Hindlimb muscle (tissue), 1 donor: ENCODE measurements at regions not wholly inside any gene's neighbourhood (a gene's known extent, or its start where the extent isn't known, plus 50 kb on each side); places are given as distances from the start of the nearest gene placed in this dataset.
"Not testable (repeated sequence)": the region's sequence is repeated elsewhere in the genome, so short reads cannot be mapped to it uniquely, and the experiment has no call there.

Experiments used
- DNase-seq: peaks from one replicate; pipeline ENCODE4 v3.0.0-alpha.2; 2013

DNA sequence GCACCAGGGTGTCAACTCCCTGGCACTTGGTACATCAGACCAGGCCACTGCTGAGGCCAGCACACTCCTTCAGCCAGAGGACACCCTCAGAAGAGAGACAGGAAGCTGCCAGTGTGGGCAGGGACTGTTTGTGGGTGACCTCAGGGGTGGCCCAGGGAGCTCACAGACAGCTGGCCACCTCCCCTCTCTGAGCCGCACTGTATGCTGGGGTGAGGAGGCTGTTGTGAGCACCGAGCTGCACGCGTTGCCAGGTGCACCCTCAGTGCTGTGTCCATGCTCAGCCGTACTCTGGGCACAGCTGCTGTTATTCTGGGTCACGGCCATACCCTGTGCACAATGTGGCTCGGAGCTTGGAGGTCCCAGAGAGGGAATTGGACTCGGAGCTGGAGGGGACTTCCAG lies 61.5 kb upstream of the NANOS1 start:
- no peak for DNase-seq

GRCh38 chr10:118968482-118968881 lies 61.0 kb upstream of the NANOS1 start:
- DNase-seq, result no peak

- no peak for DNase-seq
These were observed 60.5 kb upstream of the NANOS1 start for GRCh38 chr10:118969014-118969413.

GRCh38 chr10:118970770-118971169 lies 58.7 kb upstream of the NANOS1 start:
- DNase-seq, result peak; percentile 26

GRCh38 chr10:118971187-118971586 lies 58.3 kb upstream of the NANOS1 start:
- no peak for DNase-seq

DNA sequence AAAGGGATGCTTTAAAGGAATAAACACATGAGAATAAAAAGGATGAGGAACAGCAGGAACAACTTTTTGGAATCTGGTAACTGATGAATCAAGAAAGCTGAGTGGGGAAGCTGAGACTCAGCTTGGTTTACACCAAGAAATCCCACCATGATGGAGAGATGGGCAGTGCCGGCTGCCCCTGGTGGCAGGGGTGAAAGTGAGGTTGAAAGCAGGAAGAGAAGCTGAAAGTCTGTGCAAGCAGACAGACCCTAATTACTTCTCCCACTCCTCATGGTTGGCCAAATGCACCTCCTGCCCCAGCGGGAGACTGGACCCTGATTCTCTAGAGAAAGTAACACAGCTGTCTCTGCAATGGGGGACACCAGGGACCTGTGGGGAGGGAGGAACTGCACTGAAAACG lies 57.6 kb upstream of the NANOS1 start:
- DNase-seq, result no peak

DNA sequence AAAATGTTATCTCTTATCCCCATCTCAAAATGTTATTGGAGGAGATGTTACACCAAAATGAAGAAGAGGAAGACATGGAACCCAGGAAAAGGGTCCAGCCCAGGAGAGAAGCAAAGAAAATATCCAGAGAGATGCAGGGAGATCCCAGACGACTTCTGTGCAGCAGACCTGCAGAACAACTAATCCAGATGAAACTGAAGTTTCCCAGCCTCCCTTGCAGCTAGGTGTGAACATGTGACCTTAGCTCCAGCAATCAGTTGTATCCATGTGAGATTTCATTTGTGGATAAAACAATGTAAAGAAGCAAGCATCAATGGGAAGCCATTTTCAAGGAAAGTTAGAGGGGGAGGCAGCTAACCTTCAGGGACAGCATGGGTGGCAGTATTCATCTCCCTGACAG lies 55.8 kb upstream of the NANOS1 start:
- DNase-seq, result no peak

DNA sequence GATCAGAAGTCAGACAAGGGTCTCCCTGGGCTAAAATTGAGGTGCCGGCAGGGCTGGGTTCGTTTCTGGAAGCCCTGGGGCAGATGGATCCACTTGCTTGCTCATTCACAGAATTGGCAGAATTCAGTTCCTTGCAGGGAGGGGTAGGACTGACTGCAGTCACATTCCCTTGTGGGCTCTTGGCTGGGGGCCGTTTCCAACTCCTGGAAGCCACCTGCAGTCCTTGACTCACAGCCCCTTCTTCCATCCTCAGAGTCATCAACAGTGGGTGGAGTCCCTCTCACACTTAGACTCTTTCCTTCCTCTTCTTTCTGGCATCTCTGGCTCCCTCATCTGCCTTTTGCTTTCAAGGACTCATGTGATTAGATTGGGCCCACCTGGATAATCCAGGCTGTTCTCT lies 54.6 kb upstream of the NANOS1 start:
- DNase-seq, result no peak

GRCh38 chr10:118976219-118976618 lies 53.3 kb upstream of the NANOS1 start:
- DNase-seq, result not testable (repeated sequence)

GRCh38 chr10:118977022-118977599 lies 52.4 kb upstream of the NANOS1 start:
- DNase-seq, result no peak

DNA sequence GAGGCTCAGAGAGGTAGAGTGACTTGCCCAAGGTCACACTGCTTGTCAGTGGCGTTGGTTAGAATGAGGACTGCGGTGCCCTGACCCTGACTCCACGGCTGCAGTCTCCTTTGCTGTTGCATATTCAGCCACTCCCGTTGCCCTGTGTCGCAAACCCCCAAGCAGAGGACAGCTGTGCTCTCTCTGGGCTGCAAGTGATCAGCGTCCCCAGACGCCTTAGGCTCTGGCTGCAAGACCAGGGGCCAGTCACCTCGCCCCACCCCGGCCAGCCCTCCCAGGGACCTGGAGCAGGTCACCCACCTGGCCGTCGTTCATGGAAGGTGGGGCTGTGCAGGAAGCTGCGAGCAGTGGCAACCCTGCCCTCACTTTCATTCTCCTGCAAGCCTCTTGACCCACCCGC lies 51.7 kb upstream of the NANOS1 start:
- DNase-seq, result no peak

DNA sequence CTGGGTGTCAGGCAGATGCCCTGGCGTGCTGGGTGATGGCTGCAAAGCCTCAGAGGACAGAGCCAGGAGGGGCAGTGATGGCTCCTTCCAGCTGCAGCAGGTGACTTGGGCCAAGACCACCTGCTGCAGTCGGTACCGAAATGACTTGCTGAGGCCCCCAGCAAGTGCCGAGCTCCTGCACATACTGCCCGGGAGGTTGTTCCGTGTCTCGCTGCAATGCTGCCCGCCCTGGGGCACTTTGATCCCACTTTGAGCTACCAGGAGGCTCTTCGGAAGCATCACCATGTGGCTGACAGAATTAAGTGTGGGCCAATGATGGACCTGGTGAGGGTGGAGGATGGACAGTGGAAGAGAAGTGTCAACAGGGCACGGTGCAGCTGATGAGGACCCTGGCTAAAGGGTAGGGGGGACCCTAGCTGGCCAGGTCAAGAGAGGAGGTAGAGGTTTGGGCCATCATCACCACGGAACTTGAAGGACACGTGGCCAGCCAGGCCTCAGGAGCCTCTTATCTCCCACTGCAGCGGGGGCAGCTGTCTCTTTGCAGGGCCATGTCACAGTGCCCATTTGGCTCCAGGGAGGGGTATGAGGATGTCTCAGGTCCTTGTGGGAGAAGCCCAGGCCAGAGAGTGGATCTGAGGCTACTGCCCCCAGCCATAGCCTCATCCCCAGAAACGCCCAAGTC lies 51.1 kb upstream of the NANOS1 start:
- DNase-seq, result no peak

GRCh38 chr10:118978998-118979350 lies 50.5 kb upstream of the NANOS1 start:
- DNase-seq, result no peak

DNA sequence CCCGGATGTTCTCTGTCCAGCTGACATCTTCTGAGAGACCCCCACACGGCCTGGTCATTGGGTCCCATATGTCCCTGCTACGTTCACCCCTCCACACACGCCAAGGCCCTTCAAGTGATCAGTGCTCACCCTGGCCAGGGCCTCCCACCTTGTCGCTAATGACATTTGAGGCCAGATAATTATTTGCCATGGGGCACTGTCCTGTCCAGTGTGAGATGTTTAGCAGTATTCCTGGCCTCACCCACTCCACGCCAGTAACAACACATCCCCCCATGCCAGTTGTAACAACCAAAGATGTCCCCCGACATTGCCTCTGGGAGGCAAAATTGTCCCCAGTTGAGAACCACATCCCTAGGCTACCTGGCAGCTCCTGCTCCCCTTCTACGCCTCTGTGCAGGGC lies 49.9 kb upstream of the NANOS1 start:
- no peak for DNase-seq
